ENCODE measurements at regions not wholly inside any gene's neighbourhood (a gene's known extent, or its start where the extent isn't known, plus 50 kb on each side); places are given as distances from the start of the nearest gene placed in this dataset.

DNA sequence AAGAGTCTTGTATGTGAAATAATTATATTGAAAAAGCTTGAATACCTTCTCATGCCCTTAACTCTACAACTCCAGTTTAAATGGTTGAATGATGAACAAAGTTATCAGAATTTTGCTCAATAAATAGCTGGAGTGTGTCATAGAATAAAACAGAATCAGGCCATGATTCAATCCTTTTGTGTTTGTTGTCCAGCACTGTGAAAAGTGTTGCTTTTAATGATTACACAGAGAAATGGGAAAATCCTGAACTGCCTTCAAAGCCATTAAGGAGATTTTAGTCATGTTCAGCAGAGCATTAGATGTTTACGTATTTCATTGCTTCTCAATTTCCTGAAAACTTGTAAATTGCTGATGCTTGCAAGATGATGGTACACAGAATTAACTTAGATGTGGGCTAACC lies 262.9 kb upstream of the BTBD3 start:
- ATAC-seq: no peak

DNA sequence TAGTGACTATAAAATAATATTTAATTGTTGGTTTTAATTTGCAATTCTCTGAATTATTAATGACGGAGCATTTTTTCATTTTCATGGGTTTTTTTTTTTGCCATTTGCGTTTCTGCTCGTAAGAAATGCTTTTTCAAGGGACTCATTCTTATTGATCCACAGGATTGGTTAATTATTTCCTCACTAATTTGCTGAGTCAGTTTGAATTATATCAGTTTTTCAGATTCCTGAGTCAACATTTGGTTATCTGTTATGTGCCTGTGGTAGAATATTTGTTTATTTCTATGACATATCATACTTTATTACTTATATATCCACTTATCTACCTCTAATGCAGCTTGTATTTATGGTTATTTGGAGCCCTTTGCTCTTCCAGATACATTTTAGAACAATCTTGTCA lies 257.0 kb upstream of the BTBD3 start:
- ATAC-seq: no peak
- TF ChIP-seq ZFP30 (CRISPR knock-in tag; IDR thresholded peaks at IDR 0.05): no peak
- TF ChIP-seq GLIS3 (CRISPR knock-in tag; IDR thresholded peaks at IDR 0.05): no peak
- TF ChIP-seq ZNF70 (CRISPR knock-in tag; IDR thresholded peaks at IDR 0.05): no peak
- no peak for TF ChIP-seq RARB (CRISPR knock-in tag; IDR thresholded peaks at IDR 0.05)
- TF ChIP-seq, protein P1, sequence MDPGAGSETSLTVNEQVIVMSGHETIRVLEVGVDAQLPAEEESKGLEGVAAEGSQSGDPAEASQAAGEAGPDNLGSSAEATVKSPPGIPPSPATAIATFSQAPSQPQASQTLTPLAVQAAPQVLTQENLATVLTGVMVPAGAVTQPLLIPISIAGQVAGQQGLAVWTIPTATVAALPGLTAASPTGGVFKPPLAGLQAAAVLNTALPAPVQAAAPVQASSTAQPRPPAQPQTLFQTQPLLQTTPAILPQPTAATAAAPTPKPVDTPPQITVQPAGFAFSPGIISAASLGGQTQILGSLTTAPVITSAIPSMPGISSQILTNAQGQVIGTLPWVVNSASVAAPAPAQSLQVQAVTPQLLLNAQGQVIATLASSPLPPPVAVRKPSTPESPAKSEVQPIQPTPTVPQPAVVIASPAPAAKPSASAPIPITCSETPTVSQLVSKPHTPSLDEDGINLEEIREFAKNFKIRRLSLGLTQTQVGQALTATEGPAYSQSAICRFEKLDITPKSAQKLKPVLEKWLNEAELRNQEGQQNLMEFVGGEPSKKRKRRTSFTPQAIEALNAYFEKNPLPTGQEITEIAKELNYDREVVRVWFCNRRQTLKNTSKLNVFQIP (CRISPR knock-in tag; IDR thresholded peaks at IDR 0.05; ENCODE audit: borderline replicate concordance, low read depth): no peak
- no peak for TF ChIP-seq TOX (CRISPR knock-in tag; IDR thresholded peaks at IDR 0.05; ENCODE audit: borderline replicate concordance)
- no peak for TF ChIP-seq CSDC2 (CRISPR knock-in tag; IDR thresholded peaks at IDR 0.05)
- no peak for TF ChIP-seq ESRRG (CRISPR knock-in tag; IDR thresholded peaks at IDR 0.05)
- TF ChIP-seq TCF4 (CRISPR knock-in tag; IDR thresholded peaks at IDR 0.05; ENCODE audit: borderline replicate concordance): no peak
- no peak for TF ChIP-seq ZNF8 (CRISPR knock-in tag; IDR thresholded peaks at IDR 0.05)
- TF ChIP-seq, protein P2, sequence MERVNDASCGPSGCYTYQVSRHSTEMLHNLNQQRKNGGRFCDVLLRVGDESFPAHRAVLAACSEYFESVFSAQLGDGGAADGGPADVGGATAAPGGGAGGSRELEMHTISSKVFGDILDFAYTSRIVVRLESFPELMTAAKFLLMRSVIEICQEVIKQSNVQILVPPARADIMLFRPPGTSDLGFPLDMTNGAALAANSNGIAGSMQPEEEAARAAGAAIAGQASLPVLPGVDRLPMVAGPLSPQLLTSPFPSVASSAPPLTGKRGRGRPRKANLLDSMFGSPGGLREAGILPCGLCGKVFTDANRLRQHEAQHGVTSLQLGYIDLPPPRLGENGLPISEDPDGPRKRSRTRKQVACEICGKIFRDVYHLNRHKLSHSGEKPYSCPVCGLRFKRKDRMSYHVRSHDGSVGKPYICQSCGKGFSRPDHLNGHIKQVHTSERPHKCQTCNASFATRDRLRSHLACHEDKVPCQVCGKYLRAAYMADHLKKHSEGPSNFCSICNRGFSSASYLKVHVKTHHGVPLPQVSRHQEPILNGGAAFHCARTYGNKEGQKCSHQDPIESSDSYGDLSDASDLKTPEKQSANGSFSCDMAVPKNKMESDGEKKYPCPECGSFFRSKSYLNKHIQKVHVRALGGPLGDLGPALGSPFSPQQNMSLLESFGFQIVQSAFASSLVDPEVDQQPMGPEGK (CRISPR knock-in tag; IDR thresholded peaks at IDR 0.05; ENCODE audit: borderline replicate concordance): no peak
- TF ChIP-seq PPARA (CRISPR knock-in tag; IDR thresholded peaks at IDR 0.05; ENCODE audit: borderline replicate concordance): no peak
- TF ChIP-seq ZC3H10 (CRISPR knock-in tag; IDR thresholded peaks at IDR 0.05): no peak
- no peak for TF ChIP-seq ISL1 (CRISPR knock-in tag; IDR thresholded peaks at IDR 0.05)
- TF ChIP-seq BACH2 (CRISPR knock-in tag; IDR thresholded peaks at IDR 0.05; ENCODE audit: borderline replicate concordance): no peak
- TF ChIP-seq, protein P3, sequence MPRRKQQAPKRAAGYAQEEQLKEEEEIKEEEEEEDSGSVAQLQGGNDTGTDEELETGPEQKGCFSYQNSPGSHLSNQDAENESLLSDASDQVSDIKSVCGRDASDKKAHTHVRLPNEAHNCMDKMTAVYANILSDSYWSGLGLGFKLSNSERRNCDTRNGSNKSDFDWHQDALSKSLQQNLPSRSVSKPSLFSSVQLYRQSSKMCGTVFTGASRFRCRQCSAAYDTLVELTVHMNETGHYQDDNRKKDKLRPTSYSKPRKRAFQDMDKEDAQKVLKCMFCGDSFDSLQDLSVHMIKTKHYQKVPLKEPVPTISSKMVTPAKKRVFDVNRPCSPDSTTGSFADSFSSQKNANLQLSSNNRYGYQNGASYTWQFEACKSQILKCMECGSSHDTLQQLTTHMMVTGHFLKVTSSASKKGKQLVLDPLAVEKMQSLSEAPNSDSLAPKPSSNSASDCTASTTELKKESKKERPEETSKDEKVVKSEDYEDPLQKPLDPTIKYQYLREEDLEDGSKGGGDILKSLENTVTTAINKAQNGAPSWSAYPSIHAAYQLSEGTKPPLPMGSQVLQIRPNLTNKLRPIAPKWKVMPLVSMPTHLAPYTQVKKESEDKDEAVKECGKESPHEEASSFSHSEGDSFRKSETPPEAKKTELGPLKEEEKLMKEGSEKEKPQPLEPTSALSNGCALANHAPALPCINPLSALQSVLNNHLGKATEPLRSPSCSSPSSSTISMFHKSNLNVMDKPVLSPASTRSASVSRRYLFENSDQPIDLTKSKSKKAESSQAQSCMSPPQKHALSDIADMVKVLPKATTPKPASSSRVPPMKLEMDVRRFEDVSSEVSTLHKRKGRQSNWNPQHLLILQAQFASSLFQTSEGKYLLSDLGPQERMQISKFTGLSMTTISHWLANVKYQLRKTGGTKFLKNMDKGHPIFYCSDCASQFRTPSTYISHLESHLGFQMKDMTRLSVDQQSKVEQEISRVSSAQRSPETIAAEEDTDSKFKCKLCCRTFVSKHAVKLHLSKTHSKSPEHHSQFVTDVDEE (CRISPR knock-in tag; IDR thresholded peaks at IDR 0.05): no peak
- no peak for TF ChIP-seq OSR1 (CRISPR knock-in tag; IDR thresholded peaks at IDR 0.05)

More for the DNA sequence above, 262.9 kb upstream of the BTBD3 start:
- TF ChIP-seq PPARA (CRISPR knock-in tag; IDR thresholded peaks at IDR 0.05; ENCODE audit: borderline replicate concordance) (no peak), ESRRG (CRISPR knock-in tag; IDR thresholded peaks at IDR 0.05) (no peak), ZC3H10 (CRISPR knock-in tag; IDR thresholded peaks at IDR 0.05) (no peak), ZNF8 (CRISPR knock-in tag; IDR thresholded peaks at IDR 0.05) (no peak), RARB (CRISPR knock-in tag; IDR thresholded peaks at IDR 0.05) (no peak), BACH2 (CRISPR knock-in tag; IDR thresholded peaks at IDR 0.05; ENCODE audit: borderline replicate concordance) (no peak), CSDC2 (CRISPR knock-in tag; IDR thresholded peaks at IDR 0.05) (no peak), GLIS3 (CRISPR knock-in tag; IDR thresholded peaks at IDR 0.05) (no peak), TCF4 (CRISPR knock-in tag; IDR thresholded peaks at IDR 0.05; ENCODE audit: borderline replicate concordance) (no peak), ZFP30 (CRISPR knock-in tag; IDR thresholded peaks at IDR 0.05) (no peak), OSR1 (CRISPR knock-in tag; IDR thresholded peaks at IDR 0.05) (no peak), TOX (CRISPR knock-in tag; IDR thresholded peaks at IDR 0.05; ENCODE audit: borderline replicate concordance) (no peak)
- TF ChIP-seq, protein P4, sequence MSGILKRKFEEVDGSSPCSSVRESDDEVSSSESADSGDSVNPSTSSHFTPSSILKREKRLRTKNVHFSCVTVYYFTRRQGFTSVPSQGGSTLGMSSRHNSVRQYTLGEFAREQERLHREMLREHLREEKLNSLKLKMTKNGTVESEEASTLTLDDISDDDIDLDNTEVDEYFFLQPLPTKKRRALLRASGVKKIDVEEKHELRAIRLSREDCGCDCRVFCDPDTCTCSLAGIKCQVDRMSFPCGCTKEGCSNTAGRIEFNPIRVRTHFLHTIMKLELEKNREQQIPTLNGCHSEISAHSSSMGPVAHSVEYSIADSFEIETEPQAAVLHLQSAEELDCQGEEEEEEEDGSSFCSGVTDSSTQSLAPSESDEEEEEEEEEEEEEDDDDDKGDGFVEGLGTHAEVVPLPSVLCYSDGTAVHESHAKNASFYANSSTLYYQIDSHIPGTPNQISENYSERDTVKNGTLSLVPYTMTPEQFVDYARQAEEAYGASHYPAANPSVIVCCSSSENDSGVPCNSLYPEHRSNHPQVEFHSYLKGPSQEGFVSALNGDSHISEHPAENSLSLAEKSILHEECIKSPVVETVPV (CRISPR knock-in tag; IDR thresholded peaks at IDR 0.05): no peak
- TF ChIP-seq, protein P2 (CRISPR knock-in tag; IDR thresholded peaks at IDR 0.05; ENCODE audit: borderline replicate concordance): no peak

DNA sequence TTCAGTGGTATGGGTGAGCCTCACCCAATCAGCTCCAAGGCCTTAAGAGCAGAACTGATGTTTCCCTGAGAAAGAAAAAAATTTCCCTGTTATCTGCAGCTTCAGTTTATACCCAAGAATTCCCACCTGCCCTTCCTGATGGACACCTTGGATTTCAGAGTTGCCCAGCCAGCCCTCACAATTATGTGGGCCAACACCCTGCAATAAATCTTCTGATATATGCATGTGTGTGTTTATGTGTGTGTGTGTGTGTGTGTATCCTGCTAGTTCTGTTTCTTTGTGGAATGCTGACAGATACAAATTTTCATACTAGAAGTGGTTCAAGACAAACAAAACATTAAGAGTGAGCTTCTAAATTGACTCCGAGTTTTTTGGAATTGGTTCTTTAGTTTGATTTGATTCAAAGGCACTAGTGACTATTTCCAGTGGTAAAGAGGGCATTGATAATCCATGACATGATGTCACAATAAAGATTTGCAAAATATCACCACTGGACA lies 246.6 kb upstream of the BTBD3 start:
- no peak for ATAC-seq
- TF ChIP-seq ARNTL (CRISPR knock-in tag; IDR thresholded peaks at IDR 0.05; ENCODE audit: borderline replicate concordance, low read depth): no peak
- TF ChIP-seq BACH2 (CRISPR knock-in tag; IDR thresholded peaks at IDR 0.05; ENCODE audit: borderline replicate concordance): no peak
- TF ChIP-seq ZFP3 (CRISPR knock-in tag; IDR thresholded peaks at IDR 0.05): no peak
- no peak for TF ChIP-seq ZFP30 (CRISPR knock-in tag; IDR thresholded peaks at IDR 0.05)
- no peak for TF ChIP-seq SNAI2 (CRISPR knock-in tag; IDR thresholded peaks at IDR 0.05)
- TF ChIP-seq RARB (CRISPR knock-in tag; IDR thresholded peaks at IDR 0.05): no peak
- TF ChIP-seq ZNF70 (CRISPR knock-in tag; IDR thresholded peaks at IDR 0.05): no peak
- TF ChIP-seq ZNF565 (CRISPR knock-in tag; conservative IDR thresholded peaks at IDR 0.05; ENCODE audit: low read depth): no peak
- TF ChIP-seq, protein P5, sequence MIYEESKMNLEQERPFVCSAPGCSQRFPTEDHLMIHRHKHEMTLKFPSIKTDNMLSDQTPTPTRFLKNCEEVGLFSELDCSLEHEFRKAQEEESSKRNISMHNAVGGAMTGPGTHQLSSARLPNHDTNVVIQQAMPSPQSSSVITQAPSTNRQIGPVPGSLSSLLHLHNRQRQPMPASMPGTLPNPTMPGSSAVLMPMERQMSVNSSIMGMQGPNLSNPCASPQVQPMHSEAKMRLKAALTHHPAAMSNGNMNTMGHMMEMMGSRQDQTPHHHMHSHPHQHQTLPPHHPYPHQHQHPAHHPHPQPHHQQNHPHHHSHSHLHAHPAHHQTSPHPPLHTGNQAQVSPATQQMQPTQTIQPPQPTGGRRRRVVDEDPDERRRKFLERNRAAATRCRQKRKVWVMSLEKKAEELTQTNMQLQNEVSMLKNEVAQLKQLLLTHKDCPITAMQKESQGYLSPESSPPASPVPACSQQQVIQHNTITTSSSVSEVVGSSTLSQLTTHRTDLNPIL (CRISPR knock-in tag; IDR thresholded peaks at IDR 0.05; ENCODE audit: low read depth): no peak
- TF ChIP-seq ESRRG (CRISPR knock-in tag; IDR thresholded peaks at IDR 0.05): no peak
- TF ChIP-seq TCF4 (CRISPR knock-in tag; IDR thresholded peaks at IDR 0.05; ENCODE audit: borderline replicate concordance): no peak
- TF ChIP-seq OSR1 (CRISPR knock-in tag; IDR thresholded peaks at IDR 0.05): no peak
- TF ChIP-seq, protein P4 (CRISPR knock-in tag; IDR thresholded peaks at IDR 0.05): no peak
- TF ChIP-seq CSDC2 (CRISPR knock-in tag; IDR thresholded peaks at IDR 0.05): no peak
